DOHH2 (cell line): ENCODE measurements at regions not wholly inside any gene's neighbourhood (a gene's known extent, or its start where the extent isn't known, plus 50 kb on each side); places are given as distances from the start of the nearest gene placed in this dataset.

Experiments
- CTCF ChIP-seq: fragments of 200-600 bp; sonication (generic); IDR thresholded peaks from one replicate; pipeline ENCODE4 v1.5.1; 2014; ENCODE audit warnings: antibody characterized with exemption, mild to moderate bottlenecking, low read depth, low read length; ENCODE audit not compliant: poor library complexity, severe bottlenecking
- EZH2phosphoT487 ChIP-seq: fragments of 200-600 bp; sonication (generic); IDR thresholded peaks from 2 replicates; pipeline ENCODE4 v1.6.1; 2017; ENCODE audit warnings: borderline replicate concordance, mild to moderate bottlenecking, antibody characterized with exemption, low read length, moderate library complexity, mixed read lengths

GRCh38 chr14:99041141-99041819, 230.7 kb downstream of the BCL11B start:
- TF ChIP-seq CTCF (no peak), EZH2phosphoT487 (no peak)
